Neuronal stem cell (in vitro differentiated cells): ENCODE measurements at regions not wholly inside any gene's neighbourhood (a gene's known extent, or its start where the extent isn't known, plus 50 kb on each side); places are given as distances from the start of the nearest gene placed in this dataset.

Experiments
- DNase-seq: peaks from one replicate; pipeline ENCODE4 v3.0.0-alpha.2; 2013; ENCODE audit warnings: low spot score
- H2AFZ ChIP-seq: one replicate; pipeline ENCODE4 v1.6.1; 2013; ENCODE audit warnings: mild to moderate bottlenecking, low read length, inconsistent platforms
- H2AK5ac ChIP-seq: 2 replicates; pipeline ENCODE4 v1.6.1; 2013; ENCODE audit warnings: low read depth, mild to moderate bottlenecking, inconsistent platforms, low read length, moderate library complexity, mixed read lengths
- H2BK120ac ChIP-seq: 2 replicates; pipeline ENCODE4 v1.6.1; 2013; ENCODE audit warnings: low read depth, mild to moderate bottlenecking, inconsistent platforms, low read length, moderate library complexity, mixed read lengths
- H2BK12ac ChIP-seq: one replicate; pipeline ENCODE4 v1.6.1; 2013; ENCODE audit warnings: low read length, inconsistent platforms
- H2BK15ac ChIP-seq: 2 replicates; pipeline ENCODE4 v1.6.1; 2013; ENCODE audit warnings: mild to moderate bottlenecking, low read length, inconsistent platforms, mixed read lengths
- H2BK5ac ChIP-seq: one replicate; pipeline ENCODE4 v1.6.1; 2013; ENCODE audit warnings: inconsistent platforms, mild to moderate bottlenecking, low read length, moderate library complexity
- H3K14ac ChIP-seq: one replicate; pipeline ENCODE4 v1.6.1; 2013; ENCODE audit warnings: low read length, inconsistent platforms
- H3K18ac ChIP-seq: 2 replicates; pipeline ENCODE4 v1.6.1; 2013; ENCODE audit warnings: low read length, inconsistent platforms
- H3K23ac ChIP-seq: 2 replicates; pipeline ENCODE4 v1.6.1; 2013; ENCODE audit warnings: low read depth, mild to moderate bottlenecking, mixed read lengths, low read length, inconsistent platforms; ENCODE audit not compliant: poor library complexity
- H3K27ac ChIP-seq: replicated peaks from 3 replicates; pipeline ENCODE4 v1.5.1; 2013; ENCODE audit warnings: low read length, inconsistent platforms
- H3K27me3 ChIP-seq, 3 experiments: 2 replicates each; pipeline ENCODE4 v1.6.1; 2013; ENCODE audit warnings: low read length in 3 of 3, mild to moderate bottlenecking in 2 of 3, inconsistent platforms in 1 of 3, low read depth in 1 of 3, mixed read lengths in 1 of 3, moderate library complexity in 1 of 3; ENCODE audit not compliant: control insufficient read depth in 3 of 3, insufficient read depth in 3 of 3
- H3K36me3 ChIP-seq, 2 donors: replicated peaks in 1 of 2; 2 replicates each; pipeline ENCODE4 v1.6.1; 2013; ENCODE audit warnings: low read length in 2 of 2; ENCODE audit not compliant: control insufficient read depth in 2 of 2, insufficient read depth in 2 of 2
- H3K4ac ChIP-seq: 2 replicates; pipeline ENCODE4 v1.6.1; 2013; ENCODE audit warnings: inconsistent platforms, mild to moderate bottlenecking, low read length, moderate library complexity
- H3K4me1 ChIP-seq, 2 donors: 1 replicate in 1 of 2; 2 replicates in 1 of 2; pipeline ENCODE4 v1.6.1; 2013; ENCODE audit warnings: low read length in 2 of 2, low read depth in 1 of 2; ENCODE audit not compliant: control insufficient read depth in 2 of 2, insufficient read depth in 1 of 2
- H3K4me2 ChIP-seq: one replicate; pipeline ENCODE4 v1.6.1; 2013; ENCODE audit warnings: mild to moderate bottlenecking, low read length, inconsistent platforms; ENCODE audit not compliant: insufficient read depth, poor library complexity, severe bottlenecking
- H3K4me3 ChIP-seq, 2 donors: 2 replicates each; pipeline ENCODE4 v1.5.1; 2013; ENCODE audit warnings: low read length in 2 of 2, mild to moderate bottlenecking in 2 of 2, inconsistent platforms in 1 of 2, moderate library complexity in 1 of 2
- H3K79me1 ChIP-seq: one replicate; pipeline ENCODE4 v1.6.1; 2013; ENCODE audit warnings: low read depth, mild to moderate bottlenecking, inconsistent platforms, low read length, moderate library complexity
- H3K9ac ChIP-seq: one replicate; pipeline ENCODE4 v1.6.1; 2013; ENCODE audit warnings: mild to moderate bottlenecking, low read depth, low read length, inconsistent platforms; ENCODE audit not compliant: poor library complexity
- H3K9me3 ChIP-seq, 2 donors: replicated peaks in 1 of 2; 2 replicates each; pipeline versions ENCODE3 to v1.6.1; 2013; ENCODE audit warnings: low read length in 2 of 2, mild to moderate bottlenecking in 2 of 2, inconsistent platforms in 1 of 2, low read depth in 1 of 2, mixed read lengths in 1 of 2, moderate library complexity in 1 of 2; ENCODE audit not compliant: control insufficient read depth in 2 of 2, insufficient read depth in 1 of 2
- H4K8ac ChIP-seq: one replicate; pipeline ENCODE4 v1.6.1; 2013; ENCODE audit warnings: low read depth, mild to moderate bottlenecking, inconsistent platforms, low read length, moderate library complexity
- H4K91ac ChIP-seq: one replicate; pipeline ENCODE4 v1.6.1; 2013; ENCODE audit warnings: low read length, low read depth, mild to moderate bottlenecking, inconsistent platforms; ENCODE audit not compliant: poor library complexity
- WGBS, 2 donors: extraction: QIAGEN DNeasy Blood & Tissue Kit; methylation state at CpG; one replicate each; pipeline ENCODE4 v1.1.7; 2013; ENCODE audit warnings: missing lambda C conversion rate in 2 of 2, mixed read lengths in 1 of 2; ENCODE audit not compliant: insufficient read length in 2 of 2, insufficient replicate concordance in 1 of 2; ENCODE audit errors: extremely low coverage in 2 of 2; 5-methylcytosine and 5-hydroxymethylcytosine counted together

- Histone ChIP-seq H3K4ac (no peak overlapping the region), H2BK12ac (no peak overlapping the region), H2AFZ (no peak overlapping the region), H3K9ac (no peak overlapping the region), H2BK15ac (no peak overlapping the region), H2BK120ac (no peak overlapping the region), H3K36me3 (no peaks in the 10 kb centered on the region), H3K18ac (no peak overlapping the region), H3K27me3 (peaks cover 0 to 6% (median 0%) of the 10 kb centered on the region in 3 experiments), H2BK5ac (no peak overlapping the region), H3K14ac (no peak overlapping the region), H3K79me1 (no peaks in the 10 kb centered on the region), H3K4me2 (no peak overlapping the region), H3K4me3 (no peak overlapping the region), H3K27ac (no peak overlapping the region), H4K8ac (no peak overlapping the region), H2AK5ac (no peak overlapping the region), H3K4me1 (no peaks in the 10 kb centered on the region), H4K91ac (no peak overlapping the region), H3K9me3 (no peaks in the 10 kb centered on the region), H3K23ac (no peak overlapping the region)
- no peak for DNase-seq
Observed at GRCh38 chr15:34663101-34663500, 79.7 kb upstream of the GOLGA8B start.

GRCh38 chr15:34659056-34659455 is 75.6 kb upstream of the GOLGA8B start:
- H3K4me1 ChIP-seq = no peaks in the 10 kb centered on the region
- no peaks in the 10 kb centered on the region for H3K79me1 ChIP-seq
- H3K23ac ChIP-seq = no peak overlapping the region
- no peak overlapping the region for H2BK12ac ChIP-seq
- no peak overlapping the region for H2BK5ac ChIP-seq
- no peak overlapping the region for H3K9ac ChIP-seq
- no peak overlapping the region for H3K4me2 ChIP-seq
- H2BK120ac ChIP-seq = no peak overlapping the region
- no peak for DNase-seq
- H3K4me3 ChIP-seq = no peak overlapping the region
- H3K27me3 ChIP-seq = peaks cover 0 to 6% (median 0%) of the 10 kb centered on the region in 3 experiments
- no peak overlapping the region for H2AFZ ChIP-seq
- no peaks in the 10 kb centered on the region for H3K36me3 ChIP-seq
- H3K18ac ChIP-seq = no peak overlapping the region
- no peak overlapping the region for H3K14ac ChIP-seq
- no peak overlapping the region for H3K4ac ChIP-seq
- H3K9me3 ChIP-seq = peaks cover 0 to 1% of the 10 kb centered on the region in 2 donors
- H2AK5ac ChIP-seq = no peak overlapping the region
- H2BK15ac ChIP-seq = no peak overlapping the region
- H4K91ac ChIP-seq = no peak overlapping the region
- no peak overlapping the region for H4K8ac ChIP-seq
- no peak overlapping the region for H3K27ac ChIP-seq

GRCh38 chr15:34657469-34658127 is 74.1 kb upstream of the GOLGA8B start:
- peaks cover 0 to 6% (median 0%) of the 10 kb centered on the region in 3 experiments for H3K27me3 ChIP-seq
- H2AFZ ChIP-seq = no peak overlapping the region
- H3K23ac ChIP-seq = no peak overlapping the region
- no peak overlapping the region for H2BK15ac ChIP-seq
- no peak overlapping the region for H3K9ac ChIP-seq
- H2BK5ac ChIP-seq = no peak overlapping the region
- WGBS, 2 donors = no CpG with 5 or more reads among the region's 4 CpGs
- no peak overlapping the region for H3K4me2 ChIP-seq
- H2AK5ac ChIP-seq = no peak overlapping the region
- no peak overlapping the region for H3K4me3 ChIP-seq
- no peak overlapping the region for H3K18ac ChIP-seq
- no peak overlapping the region for H4K8ac ChIP-seq
- no peak overlapping the region for H2BK120ac ChIP-seq
- no peak overlapping the region for H3K27ac ChIP-seq
- H3K36me3 ChIP-seq = no peaks in the 10 kb centered on the region
- no peak overlapping the region for H2BK12ac ChIP-seq
- no peaks in the 10 kb centered on the region for H3K79me1 ChIP-seq
- H3K9me3 ChIP-seq = peaks cover 0 to 1% of the 10 kb centered on the region in 2 donors
- DNase-seq = no peak
- H3K4me1 ChIP-seq = no peaks in the 10 kb centered on the region
- no peak overlapping the region for H4K91ac ChIP-seq
- no peak overlapping the region for H3K14ac ChIP-seq
- no peak overlapping the region for H3K4ac ChIP-seq

DNA sequence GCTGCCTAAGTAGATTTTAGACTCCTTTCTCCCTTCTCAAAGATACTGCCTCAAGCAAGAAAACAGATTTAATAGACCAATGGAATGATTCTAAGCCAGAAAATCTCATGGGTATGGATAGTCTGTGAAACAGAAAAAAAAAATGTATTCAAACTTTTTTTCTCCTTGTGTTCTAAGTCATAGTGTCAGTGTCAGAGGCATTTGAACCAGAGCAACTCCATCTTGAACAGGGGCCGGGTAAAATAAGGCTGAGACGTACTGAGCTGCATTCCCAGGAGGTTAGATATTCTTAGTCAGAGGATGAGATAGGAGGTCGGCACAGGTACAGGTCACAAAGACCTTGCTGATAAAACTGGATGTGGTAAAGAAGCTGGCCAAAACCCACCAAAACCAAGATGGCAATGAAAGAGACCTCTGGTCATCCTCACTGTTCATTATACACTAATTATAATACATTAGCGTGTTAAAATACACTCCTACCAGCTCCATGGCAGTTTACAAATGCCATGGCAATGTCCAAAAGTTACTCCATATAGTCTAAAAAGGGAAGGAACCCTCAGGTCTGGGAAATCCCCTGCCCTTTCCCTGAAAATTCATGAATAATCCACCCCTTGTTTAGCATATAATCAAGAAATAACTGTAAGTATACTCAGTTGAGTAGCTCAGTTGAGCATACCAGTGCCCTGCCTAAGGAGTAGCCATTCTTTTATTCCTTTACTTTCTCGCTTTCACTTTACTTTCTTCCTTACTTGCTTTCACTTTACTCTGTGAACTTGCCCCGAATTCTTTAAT is 72.8 kb upstream of the GOLGA8B start:
- H3K9me3 ChIP-seq = peaks cover 0 to 1% of the 10 kb centered on the region in 2 donors
- H2AK5ac ChIP-seq = no peak overlapping the region
- H3K36me3 ChIP-seq = no peaks in the 10 kb centered on the region
- no peak overlapping the region for H4K8ac ChIP-seq
- no peak overlapping the region for H3K4ac ChIP-seq
- H3K27ac ChIP-seq = no peak overlapping the region
- H3K79me1 ChIP-seq = no peaks in the 10 kb centered on the region
- no peak overlapping the region for H3K4me3 ChIP-seq
- no peaks in the 10 kb centered on the region for H3K4me1 ChIP-seq
- H3K9ac ChIP-seq = no peak overlapping the region
- no peak overlapping the region for H2BK12ac ChIP-seq
- WGBS, 2 donors = no CpG with 5 or more reads among the region's 6 CpGs
- no peak overlapping the region for H4K91ac ChIP-seq
- H2BK120ac ChIP-seq = no peak overlapping the region
- H3K4me2 ChIP-seq = no peak overlapping the region
- no peak overlapping the region for H3K14ac ChIP-seq
- H2AFZ ChIP-seq = no peak overlapping the region
- no peak overlapping the region for H3K18ac ChIP-seq
- no peak for DNase-seq
- no peak overlapping the region for H3K23ac ChIP-seq
- no peak overlapping the region for H2BK15ac ChIP-seq
- peaks cover 0 to 6% (median 0%) of the 10 kb centered on the region in 3 experiments for H3K27me3 ChIP-seq
- H2BK5ac ChIP-seq = no peak overlapping the region
